Mammary epithelial cell (primary cell): ENCODE measurements at regions not wholly inside any gene's neighbourhood (a gene's known extent, or its start where the extent isn't known, plus 50 kb on each side); places are given as distances from the start of the nearest gene placed in this dataset.

Experiments
- EZH2 ChIP-seq: IDR thresholded peaks from 2 replicates; pipeline ENCODE4 v1.6.1; 2012; ENCODE audit warnings: low read length, inconsistent platforms, borderline replicate concordance
- TF ChIP-seq, protein P1 (sequence below), 2 donors: IDR thresholded peaks in 1 of 2; conservative IDR thresholded peaks in 1 of 2; 2 replicates each; pipeline ENCODE4 v1.5.1; 2011 to 2012; ENCODE audit warnings: inconsistent platforms in 2 of 2, low read length in 2 of 2, mild to moderate bottlenecking in 2 of 2, control low read depth in 1 of 2, low read depth in 1 of 2; ENCODE audit not compliant: insufficient read depth in 1 of 2; ENCODE audit errors: extremely low read depth in 1 of 2

DNA sequence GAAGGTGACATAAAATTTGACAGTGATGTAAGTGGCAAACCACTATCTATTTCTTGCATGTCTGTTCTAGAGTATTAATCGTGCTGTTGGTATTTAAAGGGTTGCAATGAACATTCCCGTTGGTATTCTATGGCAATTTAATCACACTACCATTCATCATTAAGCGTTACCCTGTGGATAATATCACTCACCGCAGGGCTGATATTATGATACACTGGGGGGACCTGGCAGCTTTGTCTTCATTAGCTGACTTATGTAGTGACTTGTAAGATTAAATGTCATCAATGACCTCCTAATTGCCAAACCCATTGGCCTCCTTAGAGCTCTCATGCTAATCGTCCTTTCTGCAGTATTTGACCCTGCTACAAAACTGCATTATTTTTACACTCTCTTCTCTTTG is 624.5 kb upstream of the VSTM2A start:
- TF ChIP-seq EZH2, result no peak
- TF ChIP-seq, protein P1, sequence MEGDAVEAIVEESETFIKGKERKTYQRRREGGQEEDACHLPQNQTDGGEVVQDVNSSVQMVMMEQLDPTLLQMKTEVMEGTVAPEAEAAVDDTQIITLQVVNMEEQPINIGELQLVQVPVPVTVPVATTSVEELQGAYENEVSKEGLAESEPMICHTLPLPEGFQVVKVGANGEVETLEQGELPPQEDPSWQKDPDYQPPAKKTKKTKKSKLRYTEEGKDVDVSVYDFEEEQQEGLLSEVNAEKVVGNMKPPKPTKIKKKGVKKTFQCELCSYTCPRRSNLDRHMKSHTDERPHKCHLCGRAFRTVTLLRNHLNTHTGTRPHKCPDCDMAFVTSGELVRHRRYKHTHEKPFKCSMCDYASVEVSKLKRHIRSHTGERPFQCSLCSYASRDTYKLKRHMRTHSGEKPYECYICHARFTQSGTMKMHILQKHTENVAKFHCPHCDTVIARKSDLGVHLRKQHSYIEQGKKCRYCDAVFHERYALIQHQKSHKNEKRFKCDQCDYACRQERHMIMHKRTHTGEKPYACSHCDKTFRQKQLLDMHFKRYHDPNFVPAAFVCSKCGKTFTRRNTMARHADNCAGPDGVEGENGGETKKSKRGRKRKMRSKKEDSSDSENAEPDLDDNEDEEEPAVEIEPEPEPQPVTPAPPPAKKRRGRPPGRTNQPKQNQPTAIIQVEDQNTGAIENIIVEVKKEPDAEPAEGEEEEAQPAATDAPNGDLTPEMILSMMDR (conservative IDR thresholded peaks at IDR 0.05 in 1 of 2, IDR thresholded peaks at IDR 0.05 in 1 of 2; ENCODE audit: extremely low read depth in 1 of 2, insufficient read depth in 1 of 2, low read depth in 1 of 2, low read length in 2 of 2), result no peak
